ENCODE measurements at regions not wholly inside any gene's neighbourhood (a gene's known extent, or its start where the extent isn't known, plus 50 kb on each side); places are given as distances from the start of the nearest gene placed in this dataset.

DNA sequence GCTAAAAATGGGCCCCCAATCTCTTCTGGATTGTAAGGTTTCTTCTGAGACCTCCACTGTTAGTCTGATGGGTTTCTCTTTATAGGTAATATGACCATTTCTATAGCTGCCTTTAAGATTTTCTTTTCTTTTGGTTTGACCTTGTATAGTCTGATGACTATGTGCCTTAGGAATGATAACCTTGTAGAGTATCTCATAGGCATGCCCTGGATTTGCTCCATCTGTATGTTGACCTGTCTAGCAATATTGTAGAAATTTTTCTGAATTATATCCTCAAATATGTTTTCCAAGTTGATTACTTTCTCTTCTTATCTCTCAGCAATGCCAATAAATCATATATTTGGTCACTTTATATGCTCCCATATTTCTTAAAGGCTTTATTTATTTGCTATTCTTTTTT lies 1403.8 kb upstream of the GOT2 start:
- TF ChIP-seq POLR2A (IDR thresholded peaks at IDR 0.05): no peak
- TF ChIP-seq, protein P1, sequence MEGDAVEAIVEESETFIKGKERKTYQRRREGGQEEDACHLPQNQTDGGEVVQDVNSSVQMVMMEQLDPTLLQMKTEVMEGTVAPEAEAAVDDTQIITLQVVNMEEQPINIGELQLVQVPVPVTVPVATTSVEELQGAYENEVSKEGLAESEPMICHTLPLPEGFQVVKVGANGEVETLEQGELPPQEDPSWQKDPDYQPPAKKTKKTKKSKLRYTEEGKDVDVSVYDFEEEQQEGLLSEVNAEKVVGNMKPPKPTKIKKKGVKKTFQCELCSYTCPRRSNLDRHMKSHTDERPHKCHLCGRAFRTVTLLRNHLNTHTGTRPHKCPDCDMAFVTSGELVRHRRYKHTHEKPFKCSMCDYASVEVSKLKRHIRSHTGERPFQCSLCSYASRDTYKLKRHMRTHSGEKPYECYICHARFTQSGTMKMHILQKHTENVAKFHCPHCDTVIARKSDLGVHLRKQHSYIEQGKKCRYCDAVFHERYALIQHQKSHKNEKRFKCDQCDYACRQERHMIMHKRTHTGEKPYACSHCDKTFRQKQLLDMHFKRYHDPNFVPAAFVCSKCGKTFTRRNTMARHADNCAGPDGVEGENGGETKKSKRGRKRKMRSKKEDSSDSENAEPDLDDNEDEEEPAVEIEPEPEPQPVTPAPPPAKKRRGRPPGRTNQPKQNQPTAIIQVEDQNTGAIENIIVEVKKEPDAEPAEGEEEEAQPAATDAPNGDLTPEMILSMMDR (IDR thresholded peaks at IDR 0.05): no peak
- TF ChIP-seq POLR2AphosphoS5 (IDR thresholded peaks at IDR 0.05): no peak
- TF ChIP-seq EP300 (IDR thresholded peaks at IDR 0.05): no peak

Data from stomach (tissue), 4 donors.